Fibroblast of lung (primary cell): ENCODE measurements at regions not wholly inside any gene's neighbourhood (a gene's known extent, or its start where the extent isn't known, plus 50 kb on each side); places are given as distances from the start of the nearest gene placed in this dataset.

Experiments
- DNase-seq, 2 donors: peaks; one replicate each; pipeline versions ENCODE4 v3.0.0 to v3.0.0-alpha.2; 2010; ENCODE audit warnings: low read depth in 2 of 2
- H2AFZ ChIP-seq: 2 replicates; pipeline ENCODE4 v1.5.1; 2012; ENCODE audit warnings: low read length, control low read depth, inconsistent platforms
- H3K27ac ChIP-seq: 2 replicates; pipeline ENCODE4 v1.5.1; 2011; ENCODE audit warnings: low read length, control low read depth; ENCODE audit not compliant: insufficient read depth
- H3K27me3 ChIP-seq: 2 replicates; pipeline ENCODE4 v1.5.1; 2011; ENCODE audit warnings: mild to moderate bottlenecking, low read length; ENCODE audit not compliant: control insufficient read depth, insufficient read depth
- H3K36me3 ChIP-seq: 2 replicates; pipeline ENCODE4 v1.5.1; 2011; ENCODE audit warnings: low read length; ENCODE audit not compliant: control insufficient read depth, insufficient read depth
- H3K4me1 ChIP-seq: 2 replicates; pipeline ENCODE4 v1.5.1; 2011; ENCODE audit warnings: low read length; ENCODE audit not compliant: control insufficient read depth, insufficient read depth; ENCODE audit errors: extremely low read depth
- H3K4me2 ChIP-seq: 2 replicates; pipeline ENCODE4 v1.5.1; 2011; ENCODE audit warnings: low read length, control low read depth; ENCODE audit not compliant: insufficient read depth; ENCODE audit errors: extremely low read depth
- H3K4me3 ChIP-seq, 4 experiments: fragments of 200-600 bp in 1 of 4; sonication (generic) in 1 of 4; replicated peaks in 1 of 4; 2 replicates each; pipeline ENCODE4 v1.5.1; 2011 to 2016; ENCODE audit warnings: low read length in 4 of 4, low read depth in 3 of 4, mild to moderate bottlenecking in 3 of 4, control low read depth in 2 of 4, inconsistent platforms in 1 of 4, mixed read lengths in 1 of 4; ENCODE audit not compliant: insufficient read depth in 1 of 4; ENCODE audit errors: control extremely low read depth in 1 of 4
- H3K79me2 ChIP-seq: 2 replicates; pipeline ENCODE4 v1.5.1; 2012; ENCODE audit warnings: mild to moderate bottlenecking, low read length, inconsistent platforms; ENCODE audit not compliant: control insufficient read depth, insufficient read depth
- H3K9ac ChIP-seq: 2 replicates; pipeline ENCODE4 v1.5.1; 2011; ENCODE audit warnings: mild to moderate bottlenecking, low read length, control low read depth; ENCODE audit not compliant: insufficient read depth
- H3K9me3 ChIP-seq: 2 replicates; pipeline ENCODE4 v1.5.1; 2012; ENCODE audit warnings: low read depth, low read length; ENCODE audit not compliant: control insufficient read depth, insufficient read depth
- H4K20me1 ChIP-seq: 2 replicates; pipeline ENCODE4 v1.5.1; 2011; ENCODE audit warnings: low read length; ENCODE audit not compliant: control insufficient read depth, insufficient read depth; ENCODE audit errors: extremely low read depth
- EZH2 ChIP-seq: IDR thresholded peaks from 2 replicates; pipeline ENCODE4 v1.5.1; 2012; ENCODE audit warnings: low read length, control low read depth, mild to moderate bottlenecking; ENCODE audit errors: missing control alignments
- TF ChIP-seq, protein P1 (sequence below), 2 donors: IDR thresholded peaks in 1 of 2; conservative IDR thresholded peaks in 1 of 2; 1 replicate in 1 of 2; 2 replicates in 1 of 2; pipeline ENCODE4 v1.5.1; 2011 to 2012; ENCODE audit warnings: low read length in 2 of 2, control low read depth in 1 of 2, inconsistent platforms in 1 of 2, low read depth in 1 of 2, mild to moderate bottlenecking in 1 of 2

DNA sequence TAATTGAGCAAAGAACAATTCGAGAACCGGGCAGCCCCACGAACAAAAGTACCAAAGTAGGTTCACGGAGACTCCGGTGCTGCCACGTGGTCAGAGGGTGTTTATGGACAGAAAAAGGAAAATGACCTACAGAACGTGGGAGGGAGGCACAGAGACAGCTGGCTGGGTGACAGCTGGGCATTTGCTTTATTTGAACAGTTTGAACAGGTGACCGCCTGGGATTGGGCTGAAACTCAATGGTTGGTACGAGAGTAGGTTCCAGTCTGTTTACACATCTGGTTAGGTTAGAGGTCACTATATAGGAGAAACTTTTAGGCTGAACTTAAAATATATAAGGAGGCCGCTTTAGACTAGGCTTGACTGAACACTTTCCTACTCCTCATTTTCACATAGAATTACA is 50.6 kb upstream of the CELF2 start:
- DNase-seq = no peak
- no peak overlapping the region for H3K4me3 ChIP-seq
- no peaks in the 10 kb centered on the region for H4K20me1 ChIP-seq
- H2AFZ ChIP-seq = no peak overlapping the region
- no peaks in the 10 kb centered on the region for H3K79me2 ChIP-seq
- no peak overlapping the region for H3K9ac ChIP-seq
- H3K4me2 ChIP-seq = no peak overlapping the region
- H3K36me3 ChIP-seq = no peaks in the 10 kb centered on the region
- TF ChIP-seq, protein P1, sequence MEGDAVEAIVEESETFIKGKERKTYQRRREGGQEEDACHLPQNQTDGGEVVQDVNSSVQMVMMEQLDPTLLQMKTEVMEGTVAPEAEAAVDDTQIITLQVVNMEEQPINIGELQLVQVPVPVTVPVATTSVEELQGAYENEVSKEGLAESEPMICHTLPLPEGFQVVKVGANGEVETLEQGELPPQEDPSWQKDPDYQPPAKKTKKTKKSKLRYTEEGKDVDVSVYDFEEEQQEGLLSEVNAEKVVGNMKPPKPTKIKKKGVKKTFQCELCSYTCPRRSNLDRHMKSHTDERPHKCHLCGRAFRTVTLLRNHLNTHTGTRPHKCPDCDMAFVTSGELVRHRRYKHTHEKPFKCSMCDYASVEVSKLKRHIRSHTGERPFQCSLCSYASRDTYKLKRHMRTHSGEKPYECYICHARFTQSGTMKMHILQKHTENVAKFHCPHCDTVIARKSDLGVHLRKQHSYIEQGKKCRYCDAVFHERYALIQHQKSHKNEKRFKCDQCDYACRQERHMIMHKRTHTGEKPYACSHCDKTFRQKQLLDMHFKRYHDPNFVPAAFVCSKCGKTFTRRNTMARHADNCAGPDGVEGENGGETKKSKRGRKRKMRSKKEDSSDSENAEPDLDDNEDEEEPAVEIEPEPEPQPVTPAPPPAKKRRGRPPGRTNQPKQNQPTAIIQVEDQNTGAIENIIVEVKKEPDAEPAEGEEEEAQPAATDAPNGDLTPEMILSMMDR (conservative IDR thresholded peaks at IDR 0.05 in 1 of 2, IDR thresholded peaks at IDR 0.05 in 1 of 2; ENCODE audit: low read depth in 1 of 2, low read length in 2 of 2) = no peak
- TF ChIP-seq EZH2 = no peak
- H3K4me1 ChIP-seq = no peaks in the 10 kb centered on the region
- no peaks in the 10 kb centered on the region for H3K27me3 ChIP-seq
- no peaks in the 10 kb centered on the region for H3K9me3 ChIP-seq
- no peak overlapping the region for H3K27ac ChIP-seq

DNA sequence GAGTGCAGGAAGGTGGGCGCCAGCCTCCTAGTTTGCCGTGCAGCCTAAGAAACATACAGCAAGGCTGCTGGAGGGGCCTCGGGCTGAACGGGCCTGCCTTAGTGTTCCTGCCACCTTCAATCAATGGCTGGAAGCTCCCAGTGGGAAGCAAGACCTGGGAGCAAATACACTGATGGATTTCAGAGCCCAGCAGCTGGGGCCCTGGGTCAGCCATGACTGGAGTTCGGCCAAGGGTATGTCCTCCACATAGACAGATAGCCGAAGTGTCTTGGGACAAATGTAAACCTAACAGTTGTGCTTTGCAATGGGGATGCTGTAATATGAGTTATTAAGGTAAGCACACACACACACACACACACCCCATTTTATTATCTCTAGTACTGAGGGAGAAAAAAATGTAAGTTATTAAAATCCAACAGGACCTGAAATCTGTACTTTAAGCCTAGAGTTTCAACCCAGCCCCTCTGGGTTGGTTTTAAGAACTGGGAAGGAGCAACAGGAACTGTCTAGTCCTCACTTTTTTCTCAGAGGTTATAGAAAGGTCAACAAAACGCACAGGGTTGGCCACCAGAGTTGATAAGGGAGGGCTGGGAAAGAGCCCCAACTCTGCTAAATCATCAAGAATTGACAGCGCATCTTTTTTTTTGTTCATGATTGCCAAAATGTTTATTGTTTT is 50.0 kb upstream of the CELF2 start:
- Histone ChIP-seq H3K79me2 (no peaks in the 10 kb centered on the region), H3K27ac (no peak overlapping the region), H3K9me3 (no peaks in the 10 kb centered on the region), H3K4me2 (no peak overlapping the region), H3K27me3 (no peaks in the 10 kb centered on the region), H2AFZ (no peak overlapping the region), H4K20me1 (no peaks in the 10 kb centered on the region), H3K4me1 (no peaks in the 10 kb centered on the region), H3K36me3 (no peaks in the 10 kb centered on the region), H3K9ac (no peak overlapping the region), H3K4me3 (no peak overlapping the region)
- TF ChIP-seq, protein P1 (conservative IDR thresholded peaks at IDR 0.05 in 1 of 2, IDR thresholded peaks at IDR 0.05 in 1 of 2; ENCODE audit: low read depth in 1 of 2, low read length in 2 of 2) = no peak
- TF ChIP-seq EZH2 = no peak
- no peak for DNase-seq
